ENCODE measurements at regions not wholly inside any gene's neighbourhood (a gene's known extent, or its start where the extent isn't known, plus 50 kb on each side); places are given as distances from the start of the nearest gene placed in this dataset.

DNA sequence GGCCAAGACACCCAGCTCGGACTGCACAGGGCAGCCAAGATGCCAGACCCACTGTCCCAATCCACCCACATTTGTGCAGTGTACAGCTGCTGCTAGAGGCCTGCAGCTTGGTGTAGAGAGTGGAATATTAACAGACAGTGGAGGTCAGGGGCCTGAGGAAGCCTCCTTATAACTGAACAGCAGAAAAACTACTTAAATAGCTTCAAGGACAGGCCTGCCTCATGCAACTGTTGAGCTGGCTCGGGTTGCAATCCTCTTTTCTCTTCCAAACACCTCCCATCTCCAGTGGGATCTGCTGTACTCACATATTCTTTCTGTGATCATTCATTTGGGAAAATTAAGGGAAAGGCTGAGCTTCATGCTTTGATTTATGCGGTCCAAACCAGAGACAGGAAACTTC, 1043.2 kb upstream of the TMEM132C start:
- TF ChIP-seq POLR2A (IDR thresholded peaks at IDR 0.05; ENCODE audit: low read depth), result no peak
- no peak for TF ChIP-seq POLR2AphosphoS5 (IDR thresholded peaks at IDR 0.05)
- TF ChIP-seq CTCF (IDR thresholded peaks at IDR 0.05), result no peak
- no peak for TF ChIP-seq EP300 (IDR thresholded peaks at IDR 0.05)
